Osteocyte (in vitro differentiated cells): ENCODE measurements at regions not wholly inside any gene's neighbourhood (a gene's known extent, or its start where the extent isn't known, plus 50 kb on each side); places are given as distances from the start of the nearest gene placed in this dataset.

Experiments
- DNase-seq: peaks from one replicate; pipeline ENCODE4 v3.0.0; 2021; ENCODE audit warnings: mixed read lengths; ENCODE audit not compliant: unreplicated experiment; ENCODE audit errors: extremely low spot score
- H3K27ac Mint-ChIP-seq: one replicate; pipeline ENCODE4 v1.8.0; 2021; ENCODE audit warnings: mild to moderate bottlenecking, mixed read lengths; ENCODE audit not compliant: unreplicated experiment
- H3K27me3 Mint-ChIP-seq: one replicate; pipeline ENCODE4 v1.8.0; 2021; ENCODE audit warnings: mixed read lengths; ENCODE audit not compliant: unreplicated experiment
- H3K36me3 Mint-ChIP-seq: one replicate; pipeline ENCODE4 v1.8.0; 2021; ENCODE audit warnings: mixed read lengths; ENCODE audit not compliant: unreplicated experiment
- H3K4me1 Mint-ChIP-seq: one replicate; pipeline ENCODE4 v1.8.0; 2021; ENCODE audit warnings: mixed read lengths; ENCODE audit not compliant: unreplicated experiment
- H3K4me3 Mint-ChIP-seq: one replicate; pipeline ENCODE4 v1.8.0; 2021; ENCODE audit warnings: mild to moderate bottlenecking, moderate library complexity, mixed read lengths; ENCODE audit not compliant: unreplicated experiment
- H3K9me3 Mint-ChIP-seq: one replicate; pipeline ENCODE4 v1.8.0; 2021; ENCODE audit warnings: mixed read lengths; ENCODE audit not compliant: unreplicated experiment
- TF ChIP-seq, protein P1 (sequence below): fragments of 200-600 bp; sonication (generic); IDR thresholded peaks from 2 replicates; pipeline ENCODE4 v1.5.0; 2021; ENCODE audit warnings: antibody characterized with exemption, mild to moderate bottlenecking, moderate library complexity

DNA sequence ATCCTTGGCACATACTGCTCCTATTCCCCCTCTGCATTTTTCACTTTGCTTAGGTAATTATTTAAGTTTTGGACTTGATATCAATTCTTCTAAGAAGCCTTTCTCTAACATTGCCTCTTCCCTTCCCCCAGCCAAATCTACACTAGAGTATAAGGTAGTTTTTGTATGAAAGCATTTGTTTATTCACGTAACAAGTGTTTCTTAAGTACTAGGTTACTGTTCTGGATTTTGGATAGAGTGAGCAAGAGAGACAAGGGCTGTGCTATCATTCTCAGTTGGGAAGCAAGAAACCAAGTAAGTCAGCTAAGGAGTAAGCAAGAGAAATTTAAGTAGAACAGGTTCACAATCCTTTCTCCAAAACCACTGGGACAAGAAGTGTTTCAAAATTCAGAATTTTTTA is 55.9 kb upstream of the HHIP start:
- Mint-ChIP-seq H3K27ac (no peak overlapping the region), H3K9me3 (peaks cover 8% of the 10 kb centered on the region), H3K36me3 (peaks cover 2% of the 10 kb centered on the region), H3K27me3 (no peaks in the 10 kb centered on the region), H3K4me3 (no peak overlapping the region), H3K4me1 (peaks cover 8% of the 10 kb centered on the region)
- TF ChIP-seq, protein P1, sequence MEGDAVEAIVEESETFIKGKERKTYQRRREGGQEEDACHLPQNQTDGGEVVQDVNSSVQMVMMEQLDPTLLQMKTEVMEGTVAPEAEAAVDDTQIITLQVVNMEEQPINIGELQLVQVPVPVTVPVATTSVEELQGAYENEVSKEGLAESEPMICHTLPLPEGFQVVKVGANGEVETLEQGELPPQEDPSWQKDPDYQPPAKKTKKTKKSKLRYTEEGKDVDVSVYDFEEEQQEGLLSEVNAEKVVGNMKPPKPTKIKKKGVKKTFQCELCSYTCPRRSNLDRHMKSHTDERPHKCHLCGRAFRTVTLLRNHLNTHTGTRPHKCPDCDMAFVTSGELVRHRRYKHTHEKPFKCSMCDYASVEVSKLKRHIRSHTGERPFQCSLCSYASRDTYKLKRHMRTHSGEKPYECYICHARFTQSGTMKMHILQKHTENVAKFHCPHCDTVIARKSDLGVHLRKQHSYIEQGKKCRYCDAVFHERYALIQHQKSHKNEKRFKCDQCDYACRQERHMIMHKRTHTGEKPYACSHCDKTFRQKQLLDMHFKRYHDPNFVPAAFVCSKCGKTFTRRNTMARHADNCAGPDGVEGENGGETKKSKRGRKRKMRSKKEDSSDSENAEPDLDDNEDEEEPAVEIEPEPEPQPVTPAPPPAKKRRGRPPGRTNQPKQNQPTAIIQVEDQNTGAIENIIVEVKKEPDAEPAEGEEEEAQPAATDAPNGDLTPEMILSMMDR, result no peak
- DNase-seq, result no peak

DNA sequence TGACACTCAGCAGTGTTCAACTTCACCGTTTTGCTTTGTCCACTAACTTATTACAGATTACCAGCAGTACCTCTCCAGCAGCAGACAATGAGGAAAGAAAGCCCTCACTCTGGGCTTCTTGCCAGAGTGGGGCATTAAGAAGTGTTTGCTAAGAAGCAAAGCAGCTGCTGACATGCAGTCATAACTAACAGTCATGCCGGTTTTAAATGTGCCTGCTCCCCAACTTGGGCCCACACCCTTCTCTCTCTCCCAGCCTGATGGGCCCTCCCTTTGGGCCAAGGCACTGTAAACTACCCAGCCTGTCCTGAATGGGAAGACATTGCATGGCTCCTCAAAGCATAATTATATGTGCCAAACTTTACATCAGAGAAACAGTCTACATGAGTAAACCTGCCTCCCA is 54.6 kb upstream of the HHIP start:
- Mint-ChIP-seq H3K4me3 (no peak overlapping the region), H3K36me3 (peaks cover 2% of the 10 kb centered on the region), H3K4me1 (peaks cover 7% of the 10 kb centered on the region), H3K27me3 (no peaks in the 10 kb centered on the region), H3K9me3 (peaks cover 8% of the 10 kb centered on the region), H3K27ac (no peak overlapping the region)
- TF ChIP-seq, protein P1, result no peak
- no peak for DNase-seq

DNA sequence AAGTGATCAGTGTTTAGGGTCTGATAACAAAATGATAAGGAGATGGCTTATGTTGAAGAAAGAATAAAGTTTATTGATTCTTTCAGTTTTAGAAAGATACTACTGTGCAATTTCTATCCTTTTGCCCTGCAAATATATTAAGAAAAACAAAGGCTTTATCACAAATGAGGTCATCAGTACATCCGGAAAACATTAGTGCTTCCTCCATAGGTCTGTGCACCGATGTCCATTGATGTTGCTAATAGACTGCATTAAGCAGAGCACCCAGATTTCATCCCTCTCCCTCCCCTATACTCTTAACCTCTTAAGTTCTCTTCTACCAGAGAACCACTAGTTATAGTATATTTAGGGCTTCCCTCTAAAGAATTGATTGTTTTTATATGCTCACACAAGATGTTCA is 53.7 kb upstream of the HHIP start:
- no peak for DNase-seq
- H3K9me3 Mint-ChIP-seq, result peaks cover 8% of the 10 kb centered on the region
- H3K4me3 Mint-ChIP-seq, result no peak overlapping the region
- no peaks in the 10 kb centered on the region for H3K27me3 Mint-ChIP-seq
- no peak overlapping the region for H3K27ac Mint-ChIP-seq
- H3K4me1 Mint-ChIP-seq, result peaks cover 7% of the 10 kb centered on the region
- TF ChIP-seq, protein P1, result no peak
- H3K36me3 Mint-ChIP-seq, result peaks cover 2% of the 10 kb centered on the region

DNA sequence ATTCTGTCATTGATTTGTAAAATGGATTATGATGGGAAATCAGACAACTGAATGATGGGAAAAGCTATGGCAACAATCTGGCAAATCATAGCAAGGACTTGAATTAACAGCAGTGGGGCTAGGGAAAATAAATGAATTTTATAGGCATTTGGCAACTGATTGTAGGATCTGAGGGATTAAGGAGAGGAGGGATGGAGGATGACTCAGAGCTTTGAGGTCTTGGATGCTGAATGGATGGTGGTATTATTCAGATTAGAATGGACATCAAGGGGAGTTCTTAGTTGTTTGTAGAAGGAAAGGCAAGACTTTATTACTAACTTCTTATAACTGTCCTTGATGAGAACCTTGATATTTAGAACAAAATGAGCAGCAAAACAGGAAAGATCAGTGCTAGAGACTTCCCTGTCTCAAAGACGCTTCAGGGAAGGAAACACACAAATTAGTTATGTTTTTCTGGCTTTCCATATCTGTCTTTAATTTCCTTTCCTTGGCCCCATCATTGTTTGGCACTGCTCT is 51.4 kb upstream of the HHIP start:
- no peaks in the 10 kb centered on the region for H3K27me3 Mint-ChIP-seq

DNA sequence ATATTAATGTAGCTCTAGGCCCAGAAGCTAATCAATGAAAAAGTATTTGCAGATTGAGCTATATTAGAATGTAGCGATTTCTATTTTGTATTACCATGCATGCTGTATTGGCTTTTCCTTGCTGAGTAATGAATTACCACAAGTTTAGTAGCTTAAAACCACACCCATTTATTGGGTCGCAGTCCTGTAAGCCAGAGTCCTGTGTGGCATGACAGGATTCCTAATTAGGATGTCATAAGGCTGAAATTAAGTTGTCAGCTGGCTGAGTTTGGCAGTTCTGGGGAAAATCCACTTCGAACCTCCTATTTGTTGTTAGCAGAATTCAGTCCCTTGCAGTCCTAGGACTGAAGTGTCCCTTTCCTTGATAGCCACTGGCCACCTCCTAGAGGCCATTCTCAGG is 50.3 kb upstream of the HHIP start:
- Mint-ChIP-seq H3K9me3 (no peaks in the 10 kb centered on the region), H3K27ac (no peak overlapping the region), H3K36me3 (no peaks in the 10 kb centered on the region), H3K4me1 (peaks cover 10% of the 10 kb centered on the region), H3K4me3 (no peak overlapping the region), H3K27me3 (no peaks in the 10 kb centered on the region)
- TF ChIP-seq, protein P1, result no peak
- no peak for DNase-seq

More for the DNA sequence above, 51.4 kb upstream of the HHIP start:
- Mint-ChIP-seq H3K9me3 (no peaks in the 10 kb centered on the region), H3K36me3 (no peaks in the 10 kb centered on the region), H3K27ac (no peak overlapping the region), H3K4me3 (no peak overlapping the region), H3K4me1 (peaks cover 7% of the 10 kb centered on the region)
- DNase-seq, result no peak
- TF ChIP-seq, protein P1, result no peak
